ENCODE measurements at regions not wholly inside any gene's neighbourhood (a gene's known extent, or its start where the extent isn't known, plus 50 kb on each side); places are given as distances from the start of the nearest gene placed in this dataset.

- TF ChIP-seq CTCF (IDR thresholded peaks at IDR 0.05; ENCODE audit: low read depth, low read length, missing control alignments): no peak
- no peak overlapping the region for H3K4me3 ChIP-seq (ENCODE audit: low read depth, low read length)
- no peak for DNase-seq (ENCODE audit: low read depth)
Measured at GRCh38 chr10:28403090-28403489, 100.2 kb upstream of the MPP7 start.

GRCh38 chr10:28408237-28408777 lies 105.4 kb upstream of the MPP7 start:
- no peak for DNase-seq (ENCODE audit: low read depth)
- TF ChIP-seq CTCF (IDR thresholded peaks at IDR 0.05; ENCODE audit: low read depth, low read length, missing control alignments): no peak
- H3K4me3 ChIP-seq (ENCODE audit: low read depth, low read length): no peak overlapping the region

- TF ChIP-seq CTCF (IDR thresholded peaks at IDR 0.05; ENCODE audit: low read depth, low read length, missing control alignments): no peak
- no peak for DNase-seq (ENCODE audit: low read depth)
- H3K4me3 ChIP-seq (ENCODE audit: low read depth, low read length): no peak overlapping the region
Measured at GRCh38 chr10:28410420-28411135, 107.7 kb upstream of the MPP7 start.

- no peak for TF ChIP-seq CTCF (IDR thresholded peaks at IDR 0.05; ENCODE audit: low read depth, low read length, missing control alignments)
- DNase-seq (ENCODE audit: low read depth): no peak
- H3K4me3 ChIP-seq (ENCODE audit: low read depth, low read length): no peak overlapping the region
Measured at GRCh38 chr10:28411136-28411460, 108.2 kb upstream of the MPP7 start.

GRCh38 chr10:28411648-28412047 lies 108.8 kb upstream of the MPP7 start:
- no peak for TF ChIP-seq CTCF (IDR thresholded peaks at IDR 0.05; ENCODE audit: low read depth, low read length, missing control alignments)
- no peak for DNase-seq (ENCODE audit: low read depth)

GRCh38 chr10:28418069-28418468 lies 114.8 kb upstream of the WAC start:
- no peak for TF ChIP-seq CTCF (IDR thresholded peaks at IDR 0.05; ENCODE audit: low read depth, low read length, missing control alignments)
- H3K4me3 ChIP-seq (ENCODE audit: low read depth, low read length): no peak overlapping the region
- DNase-seq (ENCODE audit: low read depth): no peak

More at GRCh38 chr10:28411648-28412047, 108.8 kb upstream of the MPP7 start:
- no peak overlapping the region for H3K4me3 ChIP-seq (ENCODE audit: low read depth, low read length)

- no peak for TF ChIP-seq CTCF (IDR thresholded peaks at IDR 0.05; ENCODE audit: low read depth, low read length, missing control alignments)
- H3K4me3 ChIP-seq (ENCODE audit: low read depth, low read length): no peak overlapping the region
- no peak for DNase-seq (ENCODE audit: low read depth)
Measured at GRCh38 chr10:28425422-28425821, 107.5 kb upstream of the WAC start.

Data from GM12864 (cell line).